ENCODE measurements at regions not wholly inside any gene's neighbourhood (a gene's known extent, or its start where the extent isn't known, plus 50 kb on each side); places are given as distances from the start of the nearest gene placed in this dataset.

- POLR2A ChIA-PET: no interaction called here
- H3K27ac ChIP-seq (ENCODE audit: low read depth, low read length): no peak overlapping the region
- CTCF ChIA-PET: interaction anchor here (0.5 kb wide), 1 partner anchor 74 kb away, joined by 4 read pairs; no protein-coding TSS in a partner anchor
These were observed 363.1 kb upstream of the OR4E1 start for GRCh38 chr14:22036541-22037239.

GRCh38 chr14:22026527-22026926 is 352.9 kb upstream of the OR4E1 start:
- H3K4me3 ChIP-seq (ENCODE audit: low read depth, low read length): no peak overlapping the region
- no peak for TF ChIP-seq CTCF (IDR thresholded peaks at IDR 0.05; ENCODE audit: low read depth, low read length)
- no peak overlapping the region for H3K27ac ChIP-seq (ENCODE audit: low read depth, low read length)
- H3K9me3 ChIP-seq (ENCODE audit: control insufficient read depth, insufficient read depth, low read length): no peaks in the 10 kb centered on the region
- ChIA-PET CTCF (no interaction called here), POLR2A (no interaction called here)
- no peaks in the 10 kb centered on the region for H3K27me3 ChIP-seq (ENCODE audit: control insufficient read depth, insufficient read depth, low read length)
- no peak for DNase-seq (ENCODE audit: low read depth, low spot score)

More at GRCh38 chr14:22036541-22037239, 363.1 kb upstream of the OR4E1 start:
- no peak for DNase-seq (ENCODE audit: low read depth, low spot score)
- no peak overlapping the region for H3K4me3 ChIP-seq (ENCODE audit: low read depth, low read length)
- H3K9me3 ChIP-seq (ENCODE audit: control insufficient read depth, insufficient read depth, low read length): no peaks in the 10 kb centered on the region
- no peak for TF ChIP-seq CTCF (IDR thresholded peaks at IDR 0.05; ENCODE audit: low read depth, low read length)
- H3K27me3 ChIP-seq (ENCODE audit: control insufficient read depth, insufficient read depth, low read length): no peaks in the 10 kb centered on the region

GRCh38 chr14:22025879-22026278 is 352.3 kb upstream of the OR4E1 start:
- TF ChIP-seq CTCF (IDR thresholded peaks at IDR 0.05; ENCODE audit: low read depth, low read length): no peak
- ChIA-PET POLR2A (no interaction called here), CTCF (interaction anchor here (1.5 kb wide), 1 partner anchor 48 kb away, joined by 3 read pairs; no protein-coding TSS in a partner anchor)

GRCh38 chr14:22024137-22024536 is 350.5 kb upstream of the OR4E1 start:
- no peak for TF ChIP-seq CTCF (IDR thresholded peaks at IDR 0.05; ENCODE audit: low read depth, low read length)
- POLR2A ChIA-PET: no interaction called here
- Histone ChIP-seq H3K27me3 (ENCODE audit: control insufficient read depth, insufficient read depth, low read length) (no peaks in the 10 kb centered on the region), H3K9me3 (ENCODE audit: control insufficient read depth, insufficient read depth, low read length) (no peaks in the 10 kb centered on the region), H3K27ac (ENCODE audit: low read depth, low read length) (no peak overlapping the region), H3K4me3 (ENCODE audit: low read depth, low read length) (no peak overlapping the region)
- no peak for DNase-seq (ENCODE audit: low read depth, low spot score)
- CTCF ChIA-PET: no interaction called here

More at GRCh38 chr14:22025879-22026278, 352.3 kb upstream of the OR4E1 start:
- DNase-seq (ENCODE audit: low read depth, low spot score): no peak
- no peak overlapping the region for H3K4me3 ChIP-seq (ENCODE audit: low read depth, low read length)
- H3K9me3 ChIP-seq (ENCODE audit: control insufficient read depth, insufficient read depth, low read length): no peaks in the 10 kb centered on the region
- no peak overlapping the region for H3K27ac ChIP-seq (ENCODE audit: low read depth, low read length)
- H3K27me3 ChIP-seq (ENCODE audit: control insufficient read depth, insufficient read depth, low read length): no peaks in the 10 kb centered on the region

GRCh38 chr14:22018890-22019289 is 345.3 kb upstream of the OR4E1 start:
- Histone ChIP-seq H3K27me3 (ENCODE audit: control insufficient read depth, insufficient read depth, low read length) (no peaks in the 10 kb centered on the region), H3K4me3 (ENCODE audit: low read depth, low read length) (no peak overlapping the region), H3K9me3 (ENCODE audit: control insufficient read depth, insufficient read depth, low read length) (no peaks in the 10 kb centered on the region), H3K27ac (ENCODE audit: low read depth, low read length) (no peak overlapping the region)
- ChIA-PET POLR2A (no interaction called here), CTCF (interaction anchor here (1.1 to 1.4 kb wide), 2 partner anchors 41 to 113 kb away, joined by 3 read pairs; no protein-coding TSS in a partner anchor)
- DNase-seq (ENCODE audit: low read depth, low spot score): no peak
- TF ChIP-seq CTCF (IDR thresholded peaks at IDR 0.05; ENCODE audit: low read depth, low read length): no peak
